Keratinocyte (primary cell): ENCODE measurements at regions not wholly inside any gene's neighbourhood (a gene's known extent, or its start where the extent isn't known, plus 50 kb on each side); places are given as distances from the start of the nearest gene placed in this dataset.

Experiments
- DNase-seq: peaks from one replicate; pipeline ENCODE4 v3.0.0-alpha.2; 2011; ENCODE audit warnings: low read depth, missing footprints, low spot score
- FAIRE-seq: peaks from 2 replicates; lab custom pipeline; 2011; peaks lifted over from hg19 to GRCh38; lab: Jason Lieb, UNC
- H2AFZ ChIP-seq: 2 replicates; pipeline ENCODE4 v1.6.0; 2012; ENCODE audit warnings: low read length, control low read depth, inconsistent platforms; ENCODE audit not compliant: control insufficient read depth
- H3K27ac ChIP-seq: 2 replicates; pipeline ENCODE4 v1.5.1; 2011; ENCODE audit warnings: low read length; ENCODE audit not compliant: control insufficient read depth, insufficient read depth
- H3K27me3 ChIP-seq: 3 replicates; pipeline ENCODE4 v1.6.0; 2011; ENCODE audit warnings: low read length; ENCODE audit not compliant: control insufficient read depth, insufficient read depth; ENCODE audit errors: extremely low read depth
- H3K36me3 ChIP-seq, 2 experiments: 2 replicates in 1 of 2; 3 replicates in 1 of 2; pipeline ENCODE4 v1.5.1; 2011; ENCODE audit warnings: low read length in 2 of 2, mild to moderate bottlenecking in 1 of 2; ENCODE audit not compliant: control insufficient read depth in 2 of 2, insufficient read depth in 2 of 2; ENCODE audit errors: extremely low read depth in 1 of 2
- H3K4me1 ChIP-seq: 3 replicates; pipeline ENCODE4 v1.5.1; 2011; ENCODE audit warnings: low read length; ENCODE audit not compliant: control insufficient read depth, insufficient read depth; ENCODE audit errors: extremely low read depth
- H3K4me2 ChIP-seq: 3 replicates; pipeline ENCODE4 v1.6.0; 2011; ENCODE audit warnings: low read depth, low read length; ENCODE audit not compliant: control insufficient read depth, insufficient read depth; ENCODE audit errors: extremely low read depth
- H3K4me3 ChIP-seq, 3 experiments: fragments of 200-600 bp in 1 of 3; sonication (generic) in 1 of 3; 2 replicates in 2 of 3; 3 replicates in 1 of 3; pipeline ENCODE4 v1.5.1; 2011 to 2016; ENCODE audit warnings: low read length in 3 of 3, mild to moderate bottlenecking in 3 of 3, control low read depth in 2 of 3, inconsistent platforms in 1 of 3, low read depth in 1 of 3, mixed read lengths in 1 of 3, mixed run types in 1 of 3, moderate library complexity in 1 of 3; ENCODE audit not compliant: control insufficient read depth in 2 of 3, insufficient read depth in 2 of 3; ENCODE audit errors: extremely low read depth in 1 of 3
- H3K79me2 ChIP-seq: 2 replicates; pipeline ENCODE4 v1.6.0; 2012; ENCODE audit warnings: low read length; ENCODE audit not compliant: control insufficient read depth, insufficient read depth
- H3K9ac ChIP-seq: 3 replicates; pipeline ENCODE4 v1.6.0; 2011; ENCODE audit warnings: low read length; ENCODE audit not compliant: control insufficient read depth, insufficient read depth; ENCODE audit errors: extremely low read depth
- H3K9me1 ChIP-seq: 3 replicates; pipeline ENCODE4 v1.6.0; 2011; ENCODE audit warnings: low read length; ENCODE audit not compliant: control insufficient read depth, insufficient read depth; ENCODE audit errors: extremely low read depth
- H3K9me3 ChIP-seq: 2 replicates; pipeline ENCODE4 v1.5.1; 2012; ENCODE audit warnings: low read depth, low read length; ENCODE audit not compliant: control insufficient read depth
- H4K20me1 ChIP-seq: 3 replicates; pipeline ENCODE4 v1.6.0; 2011; ENCODE audit warnings: low read length; ENCODE audit not compliant: control insufficient read depth, insufficient read depth; ENCODE audit errors: extremely low read depth
- CTCF ChIP-seq, 3 experiments: IDR thresholded peaks in 1 of 3; conservative IDR thresholded peaks in 1 of 3; optimal IDR thresholded peaks in 1 of 3; 2 replicates in 2 of 3; 3 replicates in 1 of 3; pipeline versions ENCODE3 to v1.5.1; 2011; ENCODE audit warnings: low read length in 3 of 3, mild to moderate bottlenecking in 3 of 3, moderate library complexity in 2 of 3, control low read depth in 1 of 3, inconsistent platforms in 1 of 3; ENCODE audit not compliant: insufficient read depth in 2 of 3; ENCODE audit errors: extremely low read depth in 1 of 3
- EZH2 ChIP-seq: IDR thresholded peaks from one replicate; pipeline ENCODE4 v1.6.1; 2012; ENCODE audit warnings: inconsistent platforms, mild to moderate bottlenecking, low read length, moderate library complexity
- dilution Hi-C: fragments of 300-500 bp; cut with MboI; formaldehyde crosslinking; loops from one replicate; pipeline ENCODE4 v1.7.0; 2020; ENCODE audit warnings: low sequenced_read_pairs; ENCODE audit not compliant: extremely low pct_ligation_motif_present

- TF ChIP-seq CTCF (optimal IDR thresholded peaks at IDR 0.05 in 1 of 3, IDR thresholded peaks at IDR 0.05 in 1 of 3, conservative IDR thresholded peaks at IDR 0.05 in 1 of 3; ENCODE audit: extremely low read depth in 1 of 3, insufficient read depth in 2 of 3, low read length in 3 of 3) (no peak), EZH2 (no peak)
- no peaks in the 10 kb centered on the region for H3K27me3 ChIP-seq
- no peaks in the 10 kb centered on the region for H3K4me1 ChIP-seq
- H3K79me2 ChIP-seq: no peaks in the 10 kb centered on the region
- no peak overlapping the region for H3K4me2 ChIP-seq
- DNase-seq: no peak
- no peak overlapping the region for H3K9ac ChIP-seq
- no peaks in the 10 kb centered on the region for H3K9me3 ChIP-seq
- dilution Hi-C loops: no loop called here
- H4K20me1 ChIP-seq: no peaks in the 10 kb centered on the region
- no peak overlapping the region for H3K4me3 ChIP-seq
- H3K27ac ChIP-seq: no peak overlapping the region
- no peak overlapping the region for H2AFZ ChIP-seq
- H3K9me1 ChIP-seq: no peaks in the 10 kb centered on the region
- no peak for FAIRE-seq
- no peaks in the 10 kb centered on the region for H3K36me3 ChIP-seq
Measured at GRCh38 chr6:43951756-43952675, 175.2 kb downstream of the MRPL14 start.

DNA sequence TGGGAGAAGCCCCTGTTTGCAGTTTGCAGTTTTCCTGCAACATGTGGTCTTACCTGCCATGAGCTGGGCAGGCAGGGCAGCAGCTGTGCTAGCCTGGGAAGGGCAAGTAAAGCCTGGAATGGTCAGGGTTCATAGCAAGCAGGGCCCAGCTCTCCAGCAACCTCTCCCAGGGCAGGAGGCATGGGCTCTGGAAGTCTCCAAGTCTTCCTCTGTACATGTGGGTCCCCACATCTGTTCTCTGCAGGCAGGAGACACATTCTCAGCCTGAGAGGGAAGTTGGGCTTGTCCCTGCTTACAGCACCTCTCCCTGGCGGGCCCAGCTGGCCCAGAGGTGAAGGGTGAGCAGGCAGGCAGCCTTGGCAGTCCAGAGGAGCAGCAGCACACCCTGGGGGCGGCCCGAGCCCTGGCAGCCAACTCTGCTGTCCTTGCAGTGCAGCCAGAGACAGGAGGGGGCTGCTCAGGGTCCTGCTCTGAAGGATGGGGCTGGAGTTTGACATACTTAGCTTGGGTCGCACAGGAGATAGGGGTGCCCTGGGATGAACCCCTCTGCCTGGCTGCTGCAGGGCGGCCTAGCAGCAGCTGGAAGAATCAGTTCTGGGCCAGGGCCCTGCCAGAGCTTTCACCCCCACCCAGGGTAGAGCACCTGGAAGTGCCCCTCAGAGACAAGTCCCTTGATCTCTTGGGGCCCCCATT, 176.0 kb downstream of the MRPL14 start:
- no peak overlapping the region for H3K27ac ChIP-seq
- H3K9ac ChIP-seq: no peak overlapping the region
- H3K4me3 ChIP-seq: no peak overlapping the region
- FAIRE-seq (no peak), DNase-seq (no peak)
- H3K9me1 ChIP-seq: no peaks in the 10 kb centered on the region
- no peaks in the 10 kb centered on the region for H3K9me3 ChIP-seq
- dilution Hi-C loops: no loop called here
- no peaks in the 10 kb centered on the region for H3K4me1 ChIP-seq
- H3K27me3 ChIP-seq: no peaks in the 10 kb centered on the region
- H4K20me1 ChIP-seq: no peaks in the 10 kb centered on the region
- no peak overlapping the region for H2AFZ ChIP-seq
- TF ChIP-seq EZH2 (no peak), CTCF (optimal IDR thresholded peaks at IDR 0.05 in 1 of 3, IDR thresholded peaks at IDR 0.05 in 1 of 3, conservative IDR thresholded peaks at IDR 0.05 in 1 of 3; ENCODE audit: extremely low read depth in 1 of 3, insufficient read depth in 2 of 3, low read length in 3 of 3) (peak in 2 of 3 experiments; percentile 11 to 33)
- H3K79me2 ChIP-seq: no peaks in the 10 kb centered on the region
- no peaks in the 10 kb centered on the region for H3K36me3 ChIP-seq
- no peak overlapping the region for H3K4me2 ChIP-seq
